Renal pelvis (tissue), 1 donor: ENCODE measurements at regions not wholly inside any gene's neighbourhood (a gene's known extent, or its start where the extent isn't known, plus 50 kb on each side); places are given as distances from the start of the nearest gene placed in this dataset.
"Not testable (repeated sequence)": the region's sequence is repeated elsewhere in the genome, so short reads cannot be mapped to it uniquely, and the experiment has no call there.

Source experiments
- DNase-seq: peaks from one replicate; pipeline ENCODE4 v3.0.0-alpha.2; 2013

DNA sequence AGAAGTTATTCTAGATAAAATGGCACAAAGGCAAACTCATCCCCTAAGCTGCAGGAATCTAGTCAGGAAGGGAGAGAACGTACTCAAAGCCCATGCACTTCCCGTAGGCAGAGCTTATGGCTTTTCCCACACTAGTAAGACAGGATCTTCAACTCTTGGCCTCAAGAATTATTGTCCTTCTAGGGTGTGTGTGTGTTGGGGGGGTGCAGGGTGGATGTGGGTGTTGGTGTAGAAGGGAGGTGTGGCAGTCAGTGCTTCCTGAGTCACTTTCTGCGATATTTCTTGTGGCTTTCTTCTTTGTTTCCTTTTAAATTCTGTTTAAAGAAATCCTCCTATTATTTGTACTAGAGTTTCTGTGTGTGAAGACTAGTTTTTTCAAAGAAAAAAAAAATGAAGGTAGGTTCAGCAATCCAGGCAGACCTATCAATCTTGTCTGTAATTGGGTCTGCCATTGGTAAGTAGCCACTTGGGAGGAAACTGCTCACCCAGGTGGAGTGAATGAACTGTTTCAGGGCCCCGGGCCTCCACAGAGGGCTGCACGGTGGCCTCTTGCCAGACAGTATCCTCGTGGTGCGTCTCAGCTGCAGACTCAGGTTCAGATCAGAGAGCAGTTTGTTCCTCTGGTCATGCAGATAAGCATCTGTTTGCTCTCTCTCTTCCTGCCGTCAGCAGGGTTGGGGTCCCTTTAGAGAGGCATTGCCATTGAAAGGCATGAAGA lies 131.9 kb downstream of the NPR3 start:
- no peak for DNase-seq

DNA sequence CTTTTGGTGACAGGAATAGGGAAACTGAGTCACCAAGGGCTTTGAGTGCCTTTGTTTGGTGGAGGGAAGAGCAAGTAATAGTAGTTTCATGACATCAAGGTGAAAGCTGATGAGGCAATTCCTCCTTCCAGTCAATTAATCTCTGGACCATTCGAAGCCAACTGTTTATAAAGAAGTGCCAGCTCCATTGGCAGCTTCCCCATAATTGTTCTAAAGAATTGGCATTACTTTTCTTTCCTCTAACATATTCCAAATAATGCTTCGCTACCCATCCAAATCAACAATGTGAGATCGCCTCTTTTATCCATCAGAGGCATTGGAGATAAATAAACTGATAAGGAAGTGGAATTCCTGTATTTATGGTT lies 132.4 kb downstream of the NPR3 start:
- DNase-seq: no peak

DNA sequence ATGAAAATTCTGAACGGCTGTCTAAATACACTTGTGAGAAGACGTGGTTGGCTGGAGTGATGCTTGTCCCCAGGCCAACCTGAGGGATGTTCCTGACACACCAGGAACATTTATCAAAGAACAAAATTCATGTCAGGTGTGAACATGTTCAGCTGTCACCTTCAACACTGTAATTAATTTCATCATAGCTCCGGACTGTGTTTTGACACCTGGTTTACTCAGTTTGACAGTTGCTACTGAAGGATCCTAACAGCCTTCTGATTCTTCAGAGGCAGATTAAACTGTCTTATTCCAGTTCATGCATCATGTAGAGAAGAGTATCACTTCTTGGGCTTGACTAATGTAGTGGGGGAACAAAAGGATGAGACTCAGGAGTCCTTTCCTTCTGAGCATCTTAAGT lies 134.1 kb downstream of the NPR3 start:
- no peak for DNase-seq

DNA sequence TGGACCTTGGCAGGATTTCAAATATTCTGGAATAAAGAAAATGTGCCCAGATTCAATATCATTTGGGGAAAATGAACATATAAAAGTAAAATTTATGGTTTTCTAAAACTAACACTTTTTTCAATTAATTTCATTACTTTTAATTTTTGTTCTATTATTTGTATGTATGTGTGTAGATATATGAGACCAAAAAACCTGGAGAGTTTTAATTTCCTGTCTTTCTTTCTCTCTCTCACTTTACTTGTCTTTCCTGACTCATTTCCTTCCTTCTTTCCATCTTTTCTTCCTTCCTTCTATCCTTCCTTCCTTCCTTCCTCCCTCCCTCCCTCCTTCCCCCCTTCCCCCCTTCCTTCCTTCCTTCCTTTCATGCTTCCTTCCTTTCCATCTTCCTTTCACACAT lies 137.0 kb downstream of the NPR3 start:
- DNase-seq: no peak

DNA sequence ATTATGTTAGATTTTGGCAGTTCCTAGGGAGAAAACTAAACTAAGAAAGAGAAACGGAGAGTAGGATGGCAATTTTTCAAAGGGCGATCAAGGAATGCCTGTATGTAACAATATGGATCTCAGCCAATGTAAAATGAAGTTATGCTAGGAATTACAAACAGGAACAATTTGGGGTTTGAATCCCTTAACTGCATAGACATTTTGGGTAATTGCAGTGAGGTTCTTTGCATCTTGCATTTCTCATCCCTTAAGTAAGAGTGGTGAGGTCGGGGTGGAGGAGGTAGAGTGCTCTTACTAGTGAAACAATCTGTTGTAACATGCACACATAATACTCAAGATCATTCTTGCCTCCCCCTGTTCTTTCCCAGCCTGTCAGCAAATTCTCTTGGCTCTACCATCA lies 137.6 kb downstream of the NPR3 start:
- DNase-seq: no peak

DNA sequence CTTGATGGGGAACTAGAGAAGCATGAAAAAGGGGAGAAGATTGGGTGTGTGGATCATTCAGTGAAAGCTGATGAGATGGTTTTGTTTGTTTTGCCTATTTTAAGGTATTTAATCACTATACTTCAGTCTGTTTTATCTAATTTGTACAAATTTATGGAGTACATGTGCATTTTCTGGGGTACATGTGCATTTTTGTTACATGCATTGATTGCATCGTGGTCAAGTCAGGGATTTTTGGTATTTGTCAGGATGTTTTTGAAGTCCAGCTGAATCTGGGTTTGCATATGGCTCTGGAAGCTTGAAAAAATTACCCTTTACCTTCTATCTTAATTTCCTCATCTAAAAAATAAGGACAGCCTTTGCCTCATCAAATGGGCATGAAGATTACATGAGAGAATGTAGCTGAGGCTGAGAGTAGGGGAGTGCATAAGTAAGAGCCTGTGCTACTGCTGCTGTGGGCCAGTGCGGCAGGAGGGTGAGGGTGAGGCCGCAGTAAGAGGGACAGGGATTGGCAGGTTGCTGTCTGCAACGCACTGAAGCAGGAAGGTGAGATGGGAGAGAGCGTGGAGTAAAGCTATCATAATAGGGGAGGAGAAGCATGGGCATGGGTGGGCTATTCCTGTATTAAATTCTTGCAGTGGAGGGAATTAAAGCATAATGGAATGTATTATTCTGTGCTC lies 139.8 kb downstream of the NPR3 start:
- DNase-seq: no peak

DNA sequence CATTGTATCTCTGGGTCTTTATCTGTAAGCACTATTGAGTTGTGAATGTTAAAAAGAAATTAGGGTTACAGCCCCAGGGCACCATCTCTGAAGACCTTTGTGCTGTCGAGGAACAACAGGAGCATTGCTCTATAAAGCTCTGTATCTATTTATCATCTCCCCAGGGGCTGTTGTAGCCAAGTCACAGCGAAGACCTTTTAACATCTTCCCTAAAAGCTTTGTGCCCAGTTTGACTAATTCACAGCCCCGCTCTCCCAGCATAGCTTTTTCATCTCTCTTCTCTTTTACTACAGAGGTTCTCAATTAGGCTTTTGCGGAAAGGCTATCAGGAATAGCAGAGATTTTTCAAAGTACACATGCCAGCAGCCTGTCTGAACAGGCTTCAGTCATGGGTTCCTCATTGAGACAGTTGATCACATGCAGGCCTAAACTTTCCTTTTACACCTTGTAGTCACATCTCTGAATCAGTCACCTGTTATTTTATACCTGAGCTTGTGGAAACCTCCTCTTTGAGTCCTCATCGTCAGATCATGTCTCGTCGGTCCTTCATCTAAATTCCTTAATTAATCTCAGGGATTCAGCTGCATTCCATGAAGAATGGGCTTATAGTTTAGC lies 140.5 kb downstream of the NPR3 start:
- no peak for DNase-seq

DNA sequence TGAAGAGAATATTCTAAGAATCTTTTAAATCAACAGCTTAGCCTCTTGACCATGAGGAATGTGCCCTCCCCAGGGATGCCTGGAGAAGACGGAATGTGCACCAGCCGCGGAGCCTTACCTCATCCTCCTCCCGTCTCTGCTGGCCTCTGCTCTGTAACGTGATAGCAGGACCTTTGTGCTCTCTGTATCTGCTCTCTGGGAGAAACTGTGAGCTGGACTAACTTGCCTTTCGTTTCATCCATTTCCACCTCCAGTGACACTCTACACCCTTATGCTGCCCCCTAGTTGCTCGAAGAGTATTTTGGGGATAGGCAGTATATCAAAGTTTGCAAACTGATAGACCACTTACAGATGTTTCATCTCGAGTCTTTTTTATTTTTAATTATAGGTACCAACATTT lies 141.4 kb downstream of the NPR3 start:
- DNase-seq: peak; percentile 52

DNA sequence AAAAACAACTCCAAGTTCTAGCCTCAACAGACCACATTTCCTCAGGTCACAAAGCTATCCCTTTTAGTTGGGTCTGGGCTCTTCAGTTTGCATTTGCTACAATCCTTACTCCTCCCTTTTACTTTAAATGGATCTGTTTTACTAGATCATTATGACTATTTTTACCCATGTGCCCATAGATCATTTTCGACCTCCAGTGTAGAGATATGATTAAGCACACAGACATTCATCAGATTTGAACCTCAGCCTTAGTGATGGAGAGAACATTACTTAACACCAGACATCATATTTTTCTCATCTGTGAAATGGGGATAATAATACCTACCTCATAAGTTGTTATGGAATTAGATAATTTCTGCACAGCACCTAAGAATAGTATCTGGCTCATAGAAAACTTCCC lies 141.9 kb downstream of the NPR3 start:
- no peak for DNase-seq

DNA sequence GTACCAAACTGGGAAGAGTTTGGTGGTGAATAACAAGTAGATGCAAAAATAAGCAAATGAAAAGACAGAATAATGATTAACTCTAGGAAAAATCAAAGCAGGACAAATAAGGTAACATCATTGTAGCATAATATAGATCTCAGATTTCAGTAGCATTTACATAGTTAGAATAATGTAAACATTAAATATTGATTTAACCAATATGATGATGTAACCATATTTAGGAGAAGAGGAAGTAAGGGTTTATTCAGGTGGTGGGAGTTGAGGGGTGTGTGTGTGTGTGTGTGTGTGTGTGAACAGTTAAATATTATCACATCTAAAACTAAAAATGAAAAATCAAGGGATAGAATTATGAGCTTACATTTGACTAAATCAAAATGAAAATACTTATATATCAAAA lies 143.4 kb downstream of the NPR3 start:
- DNase-seq: no peak

DNA sequence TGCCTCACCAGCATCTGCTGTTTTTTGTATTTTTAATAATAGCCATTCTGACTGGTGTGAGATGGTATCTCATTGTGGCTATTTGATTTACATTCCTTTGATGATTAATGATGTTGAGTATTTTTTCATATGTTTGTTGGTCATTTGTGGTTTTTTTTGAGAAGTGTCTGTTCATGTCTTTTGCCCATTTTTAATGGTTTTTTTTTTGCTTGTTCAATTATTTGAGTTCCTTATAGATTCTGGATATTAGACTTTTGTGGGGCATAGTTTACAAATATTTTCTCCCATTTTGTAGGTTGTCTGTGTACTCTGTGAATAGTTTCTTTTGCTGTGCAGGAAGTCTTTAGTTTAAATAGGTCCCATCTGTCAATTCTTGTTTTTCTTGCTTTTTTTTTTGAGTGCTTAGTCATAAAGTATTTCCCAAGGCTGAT lies 148.1 kb downstream of the NPR3 start:
- no peak for DNase-seq

DNA sequence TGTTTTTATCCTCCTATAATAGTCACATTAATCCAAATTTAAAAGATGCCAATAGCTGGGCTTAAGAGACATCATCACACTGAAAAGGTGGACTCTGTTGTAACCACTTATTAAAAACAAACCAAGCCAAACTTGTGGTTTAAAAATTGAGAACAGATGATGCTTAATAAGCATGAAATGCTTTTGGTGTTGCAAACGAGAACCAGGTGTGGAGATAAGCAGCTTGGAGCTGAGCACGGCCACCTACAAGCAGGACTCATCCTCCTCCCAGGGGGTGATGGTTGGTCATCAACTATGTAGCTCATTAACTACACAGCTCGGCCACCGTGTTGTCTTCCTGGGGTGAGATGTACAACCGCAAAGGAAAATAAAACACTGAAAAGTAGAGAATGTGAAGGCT lies 154.4 kb downstream of the NPR3 start:
- no peak for DNase-seq

DNA sequence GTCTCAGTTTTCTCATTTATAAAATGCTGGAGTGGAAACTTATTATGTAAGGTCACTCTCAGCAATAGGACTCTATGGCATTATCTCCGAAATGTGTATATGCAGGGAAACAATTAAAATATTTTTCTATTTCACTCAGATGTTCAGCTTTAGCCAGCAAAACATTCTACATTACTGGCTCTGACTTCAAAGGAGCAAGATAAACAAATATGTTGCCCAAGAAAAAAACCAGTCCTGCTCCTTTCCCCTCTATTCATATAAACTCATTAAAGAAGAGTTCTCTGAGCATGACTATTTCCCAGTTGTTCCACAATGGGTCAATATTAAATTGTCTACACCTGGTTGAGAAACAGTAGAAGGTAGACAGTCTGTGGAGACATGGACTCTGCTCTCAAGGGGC lies 155.0 kb downstream of the NPR3 start:
- DNase-seq: no peak

DNA sequence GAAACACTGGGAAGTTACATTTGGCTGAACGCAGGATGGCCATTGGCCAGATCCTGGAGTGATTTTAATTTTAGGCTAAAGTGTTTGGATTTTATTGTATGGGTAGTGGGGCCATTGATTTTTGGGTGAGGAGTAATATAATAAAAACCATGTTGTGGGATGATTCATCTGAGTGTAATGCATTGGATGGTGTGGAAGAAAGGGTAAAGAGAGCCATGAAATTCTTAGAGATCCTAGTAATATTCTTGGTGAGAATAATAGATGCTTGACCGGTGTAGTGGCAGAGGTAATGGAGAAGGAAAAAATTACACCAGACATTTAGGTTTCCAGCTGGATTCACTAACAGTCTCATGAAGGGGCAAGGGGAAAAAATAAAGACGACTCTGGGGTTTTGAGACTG lies 158.1 kb downstream of the NPR3 start:
- no peak for DNase-seq

DNA sequence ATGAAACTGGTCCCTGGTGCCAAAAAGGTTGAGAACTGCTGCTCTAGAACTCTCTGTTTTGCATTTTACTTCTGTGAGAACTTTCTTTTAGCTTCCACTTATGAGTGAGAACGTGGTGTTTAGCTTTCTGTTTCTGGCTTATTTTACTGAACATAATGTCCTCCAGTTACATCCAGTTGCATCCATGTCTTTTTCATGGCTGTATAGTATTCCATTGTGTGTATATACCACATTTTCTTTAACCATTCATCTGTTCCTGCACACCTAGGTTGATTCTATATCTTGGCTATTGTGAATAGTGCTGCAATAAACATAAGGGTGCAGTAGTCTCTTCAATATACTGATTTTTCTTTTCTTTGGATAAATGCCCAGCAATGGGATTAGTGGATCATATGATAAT lies 165.7 kb downstream of the NPR3 start:
- DNase-seq: no peak

DNA sequence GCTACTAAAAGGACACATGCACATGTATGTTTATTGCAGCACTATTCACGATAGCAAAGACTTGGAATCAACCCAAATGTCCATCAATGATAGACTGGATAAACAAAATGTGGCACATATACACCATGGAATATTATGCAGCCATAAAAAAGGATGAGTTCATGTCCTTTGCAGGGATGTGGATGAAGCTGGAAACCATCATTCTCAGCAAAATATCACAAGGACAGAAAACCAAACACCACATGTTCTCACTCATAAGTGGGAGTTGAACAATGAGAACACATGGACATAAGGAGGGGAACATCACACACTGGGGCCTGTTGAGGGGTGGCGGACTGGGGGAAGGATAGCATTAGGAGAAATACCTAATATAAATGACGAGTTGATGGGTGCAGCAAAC lies 168.2 kb downstream of the NPR3 start:
- not testable (repeated sequence) for DNase-seq

DNA sequence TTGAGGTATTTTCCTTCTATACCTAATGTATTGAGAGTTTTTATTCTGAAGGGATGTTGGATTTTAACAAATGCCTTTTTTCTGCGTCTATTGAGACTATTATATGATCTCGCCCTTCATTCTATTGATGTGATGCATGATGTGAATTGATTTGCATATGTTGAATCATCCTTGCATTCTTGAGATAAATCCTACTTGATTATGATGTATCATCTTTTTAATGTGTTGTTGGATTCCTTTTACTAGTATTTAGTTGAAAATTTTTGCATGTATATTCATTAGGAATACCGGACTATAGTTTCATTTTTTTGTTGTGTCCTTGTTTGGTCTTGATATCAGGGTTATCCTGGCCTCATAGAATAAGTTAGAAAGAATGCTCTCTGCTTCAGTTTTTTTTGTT lies 169.7 kb downstream of the NPR3 start:
- no peak for DNase-seq

DNA sequence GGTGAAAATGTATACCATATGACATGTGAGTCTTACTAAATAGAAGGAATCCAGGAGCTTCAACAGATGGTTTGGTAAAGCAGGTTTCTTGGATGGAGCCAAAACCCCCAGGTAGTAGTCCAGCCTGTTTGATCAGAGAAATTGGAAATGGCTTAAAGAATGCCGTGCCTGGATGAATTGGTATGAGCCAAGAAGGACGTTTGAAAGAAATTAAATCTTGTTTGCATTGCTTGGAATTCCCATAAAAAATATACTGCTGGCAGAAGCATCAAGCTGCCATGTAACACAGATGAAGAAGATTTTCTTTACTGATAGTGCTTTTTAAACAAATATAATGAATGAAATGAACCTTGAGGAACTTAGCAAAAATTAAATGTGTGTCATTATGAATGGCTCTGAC lies 176.3 kb downstream of the NPR3 start:
- no peak for DNase-seq

DNA sequence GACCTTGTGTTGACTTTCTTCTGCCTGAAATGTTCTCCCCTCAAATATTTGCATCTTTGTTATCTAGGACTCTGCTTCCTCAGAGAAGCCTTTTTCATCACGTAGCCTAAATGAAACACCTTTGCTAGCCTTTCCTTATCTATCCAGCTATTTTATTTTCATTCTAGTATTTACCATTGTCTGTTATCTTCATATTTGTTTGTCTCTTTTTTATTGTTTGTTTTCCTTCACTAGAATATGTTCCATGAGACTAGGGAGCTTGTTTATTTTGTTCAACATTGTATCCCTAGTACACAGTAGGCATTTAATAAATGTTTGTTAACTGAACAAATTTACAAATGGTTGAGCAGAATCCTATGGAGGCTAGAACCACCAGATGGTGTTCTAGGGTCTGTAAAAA lies 178.0 kb downstream of the NPR3 start:
- no peak for DNase-seq

DNA sequence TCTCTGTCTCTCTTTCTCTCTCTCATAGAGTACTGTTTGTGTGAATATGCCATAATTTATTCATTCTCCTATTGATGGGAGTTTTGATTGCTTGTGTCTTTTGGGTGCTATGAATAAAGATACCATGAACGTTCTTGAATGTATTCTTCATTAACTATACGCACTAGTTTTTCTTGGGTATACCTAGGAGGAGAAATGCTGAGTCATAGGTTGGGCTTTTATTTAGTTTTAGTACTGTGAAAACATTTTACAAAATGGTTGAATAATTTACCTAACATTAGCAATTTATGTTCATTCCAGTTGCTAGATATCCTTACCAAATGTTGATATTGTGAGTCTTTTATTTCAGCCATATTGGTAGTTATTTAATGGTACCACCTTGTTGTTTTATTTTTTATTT lies 192.5 kb downstream of the NPR3 start:
- no peak for DNase-seq

DNA sequence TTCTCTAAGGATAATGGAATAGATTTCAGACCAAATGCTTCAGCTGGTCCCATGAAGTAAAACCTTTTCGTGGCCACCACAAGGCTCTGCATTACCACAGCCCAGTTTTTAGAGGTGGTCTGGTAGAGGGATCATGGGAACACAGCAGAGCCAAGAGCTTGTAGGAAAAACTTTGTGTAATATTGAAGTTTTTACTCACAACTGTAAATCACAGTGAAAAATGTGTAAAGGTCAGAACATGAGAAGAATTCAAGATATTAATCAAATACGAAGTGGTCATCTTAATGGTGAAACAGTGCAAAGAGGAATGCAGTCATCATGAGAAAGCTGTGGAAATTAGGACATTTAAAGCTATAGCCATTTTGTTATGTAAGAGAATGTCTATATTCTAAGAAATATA lies 197.5 kb downstream of the NPR3 start:
- no peak for DNase-seq

DNA sequence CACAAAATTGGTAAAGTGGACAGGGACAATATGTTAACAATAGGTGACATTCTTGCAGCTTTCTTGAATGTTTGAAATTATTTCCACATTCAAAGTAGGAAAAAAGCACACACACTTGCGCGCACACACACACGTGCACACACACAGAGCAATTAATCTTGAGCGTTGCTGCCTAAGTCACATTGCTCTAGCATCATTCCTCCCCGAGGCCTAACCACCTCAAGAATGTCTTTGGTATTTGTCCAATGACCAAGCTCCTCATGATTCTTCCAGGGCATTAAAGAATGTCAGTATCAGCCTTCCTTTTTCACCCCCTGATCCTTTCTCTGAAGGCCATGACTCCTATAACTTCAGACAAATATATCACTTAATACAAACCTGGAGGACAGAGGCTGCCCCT lies 198.1 kb downstream of the NPR3 start:
- DNase-seq: no peak

DNA sequence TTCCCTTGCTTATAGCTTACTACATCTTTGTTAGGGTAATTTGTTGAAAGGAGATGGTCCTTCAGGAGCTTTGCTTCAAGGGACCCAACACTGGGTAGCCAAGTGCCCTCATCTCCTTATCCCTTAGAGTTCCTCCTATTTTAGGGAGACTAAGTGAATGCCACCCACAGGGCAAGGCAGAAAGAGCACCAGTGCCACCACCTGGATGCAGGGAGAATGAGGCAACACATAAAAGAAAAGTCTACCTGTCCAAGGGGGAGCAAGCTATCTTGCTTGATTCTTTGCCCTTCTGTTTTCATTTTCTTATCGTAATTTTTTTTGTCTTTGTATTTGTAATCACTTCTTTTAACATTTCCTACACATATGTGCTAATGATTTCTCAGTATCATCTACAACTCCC lies 205.5 kb downstream of the NPR3 start:
- DNase-seq: no peak

DNA sequence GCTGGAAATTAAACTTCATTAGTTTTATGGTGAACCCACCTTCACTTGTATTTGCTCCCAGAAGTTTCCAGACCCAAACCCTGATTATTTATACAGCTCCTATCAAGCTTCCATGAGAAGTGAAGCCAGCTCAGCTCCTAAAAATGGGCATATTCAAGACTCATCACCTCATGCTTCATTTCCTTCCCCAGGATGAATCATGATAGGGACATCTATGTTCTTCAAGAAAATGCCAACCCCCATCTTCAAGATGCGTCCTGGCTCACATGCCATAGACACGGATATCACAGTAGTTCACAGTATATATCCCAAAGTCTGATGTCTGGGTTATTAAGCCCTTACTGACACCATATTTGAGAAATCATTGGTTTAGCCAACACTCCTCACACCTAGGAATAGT lies 217.6 kb downstream of the NPR3 start:
- DNase-seq: no peak
